ENCODE measurements at regions not wholly inside any gene's neighbourhood (a gene's known extent, or its start where the extent isn't known, plus 50 kb on each side); places are given as distances from the start of the nearest gene placed in this dataset.

DNA sequence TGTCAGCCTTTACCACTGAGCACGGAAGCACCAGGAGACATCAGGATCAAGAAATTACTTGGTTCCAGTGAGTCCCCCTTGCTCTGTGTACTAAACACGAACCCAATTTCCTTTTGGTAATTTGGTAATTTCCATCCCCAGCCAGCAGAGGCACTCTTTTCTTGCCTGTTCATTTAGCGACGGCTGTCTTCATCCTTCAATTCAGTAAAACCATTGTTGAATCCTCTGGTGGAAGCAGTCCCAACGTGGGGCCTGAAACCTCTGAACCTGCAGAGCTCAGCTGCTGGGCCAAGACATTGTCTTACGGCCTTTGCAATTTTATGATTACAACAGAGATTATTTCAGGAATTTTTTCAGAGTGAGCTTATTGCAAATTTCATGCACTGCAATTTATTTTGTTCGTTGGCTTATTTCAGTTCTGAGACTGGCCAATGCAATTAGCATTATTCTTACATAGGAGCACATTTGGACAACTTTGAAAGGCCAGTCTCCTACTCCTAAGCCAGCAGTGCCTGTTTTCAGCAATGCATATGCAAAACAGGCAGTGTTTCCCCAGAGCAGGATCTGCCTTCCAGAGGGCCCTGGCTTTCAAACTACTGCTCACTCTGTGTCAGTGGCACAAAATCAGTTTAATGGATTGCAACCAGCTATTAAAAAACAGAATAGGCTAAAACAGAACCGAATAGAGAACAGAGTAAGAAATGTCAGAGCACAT, 372.9 kb upstream of the TMEM132C start:
- H3K4me3 ChIP-seq (ENCODE audit: low read length in 2 of 2), result no peak overlapping the region
- 68% methylated on average over 8 of the region's 8 CpGs for WGBS
- no peak for DNase-seq (ENCODE audit: low read depth in 6 of 9, low spot score in 9 of 9)
- no peaks in the 10 kb centered on the region for H3K9me3 ChIP-seq (ENCODE audit: control insufficient read depth in 2 of 2, insufficient read depth in 1 of 2, low read length in 1 of 2)
- H3K27me3 ChIP-seq (ENCODE audit: control insufficient read depth in 2 of 2, insufficient read depth in 1 of 2, low read length in 1 of 2), result no peaks in the 10 kb centered on the region
- H3K4me1 ChIP-seq (ENCODE audit: control insufficient read depth in 2 of 2, insufficient read depth in 2 of 2, low read length in 2 of 2), result no peaks in the 10 kb centered on the region
- no peak overlapping the region for H3K27ac ChIP-seq (ENCODE audit: low read depth in 1 of 2, low read length in 1 of 2)
- no peaks in the 10 kb centered on the region for H3K36me3 ChIP-seq (ENCODE audit: control insufficient read depth in 2 of 2, insufficient read depth in 2 of 2, low read length in 1 of 2)

GRCh38 chr12:127896661-127897060, 370.3 kb upstream of the TMEM132C start:
- no peak overlapping the region for H3K4me3 ChIP-seq (ENCODE audit: low read length in 2 of 2)
- no peak overlapping the region for H3K27ac ChIP-seq (ENCODE audit: low read depth in 1 of 2, low read length in 1 of 2)
- no peak for DNase-seq (ENCODE audit: low read depth in 6 of 9, low spot score in 9 of 9)
- no peaks in the 10 kb centered on the region for H3K4me1 ChIP-seq (ENCODE audit: control insufficient read depth in 2 of 2, insufficient read depth in 2 of 2, low read length in 2 of 2)
- H3K36me3 ChIP-seq (ENCODE audit: control insufficient read depth in 2 of 2, insufficient read depth in 2 of 2, low read length in 1 of 2), result no peaks in the 10 kb centered on the region
- H3K9me3 ChIP-seq (ENCODE audit: control insufficient read depth in 2 of 2, insufficient read depth in 1 of 2, low read length in 1 of 2), result no peaks in the 10 kb centered on the region
- WGBS, result 88% methylated on average over 4 of the region's 4 CpGs
- no peaks in the 10 kb centered on the region for H3K27me3 ChIP-seq (ENCODE audit: control insufficient read depth in 2 of 2, insufficient read depth in 1 of 2, low read length in 1 of 2)

DNA sequence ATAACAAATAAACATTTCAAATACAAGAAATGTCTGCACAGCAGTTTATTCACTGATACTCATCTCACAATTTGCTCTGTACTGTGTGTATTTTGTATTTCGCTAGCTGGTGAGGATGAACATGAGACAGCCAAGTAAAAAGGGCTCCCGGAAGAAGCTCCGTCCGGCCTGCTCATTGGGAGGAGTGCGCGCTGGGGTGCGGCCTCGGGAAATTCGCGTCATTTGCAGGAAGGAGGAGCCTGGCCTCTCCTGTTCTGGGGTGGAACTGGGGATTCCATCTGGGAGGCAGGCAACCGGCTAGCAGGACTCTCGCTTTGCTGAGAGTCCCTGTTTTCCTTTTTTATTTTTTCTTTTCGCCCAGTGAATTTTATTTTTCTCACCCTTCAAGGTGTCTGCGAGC, 368.4 kb upstream of the TMEM132C start:
- no peak for DNase-seq (ENCODE audit: low read depth in 6 of 9, low spot score in 9 of 9)
- Histone ChIP-seq H3K4me1 (ENCODE audit: control insufficient read depth in 2 of 2, insufficient read depth in 2 of 2, low read length in 2 of 2) (no peaks in the 10 kb centered on the region), H3K9me3 (ENCODE audit: control insufficient read depth in 2 of 2, insufficient read depth in 1 of 2, low read length in 1 of 2) (no peaks in the 10 kb centered on the region), H3K27me3 (ENCODE audit: control insufficient read depth in 2 of 2, insufficient read depth in 1 of 2, low read length in 1 of 2) (no peaks in the 10 kb centered on the region), H3K27ac (ENCODE audit: low read depth in 1 of 2, low read length in 1 of 2) (no peak overlapping the region), H3K36me3 (ENCODE audit: control insufficient read depth in 2 of 2, insufficient read depth in 2 of 2, low read length in 1 of 2) (no peaks in the 10 kb centered on the region), H3K4me3 (ENCODE audit: low read length in 2 of 2) (no peak overlapping the region)
- 97% methylated on average over 14 of the region's 14 CpGs for WGBS

- Histone ChIP-seq H3K27ac (ENCODE audit: low read depth in 1 of 2, low read length in 1 of 2) (no peak overlapping the region), H3K27me3 (ENCODE audit: control insufficient read depth in 2 of 2, insufficient read depth in 1 of 2, low read length in 1 of 2) (no peaks in the 10 kb centered on the region), H3K36me3 (ENCODE audit: control insufficient read depth in 2 of 2, insufficient read depth in 2 of 2, low read length in 1 of 2) (no peaks in the 10 kb centered on the region), H3K9me3 (ENCODE audit: control insufficient read depth in 2 of 2, insufficient read depth in 1 of 2, low read length in 1 of 2) (no peaks in the 10 kb centered on the region), H3K4me3 (ENCODE audit: low read length in 2 of 2) (no peak overlapping the region), H3K4me1 (ENCODE audit: control insufficient read depth in 2 of 2, insufficient read depth in 2 of 2, low read length in 2 of 2) (no peaks in the 10 kb centered on the region)
- WGBS, result 10% methylated on average over 5 of the region's 5 CpGs
- DNase-seq (ENCODE audit: low read depth in 6 of 9, low spot score in 9 of 9), result no peak
Observed at GRCh38 chr12:127899971-127900370, 367.0 kb upstream of the TMEM132C start.

- 39% methylated on average over 5 of the region's 5 CpGs for WGBS
- H3K27ac ChIP-seq (ENCODE audit: low read depth in 1 of 2, low read length in 1 of 2), result no peak overlapping the region
- no peaks in the 10 kb centered on the region for H3K36me3 ChIP-seq (ENCODE audit: control insufficient read depth in 2 of 2, insufficient read depth in 2 of 2, low read length in 1 of 2)
- no peaks in the 10 kb centered on the region for H3K4me1 ChIP-seq (ENCODE audit: control insufficient read depth in 2 of 2, insufficient read depth in 2 of 2, low read length in 2 of 2)
- H3K27me3 ChIP-seq (ENCODE audit: control insufficient read depth in 2 of 2, insufficient read depth in 1 of 2, low read length in 1 of 2), result no peaks in the 10 kb centered on the region
- H3K9me3 ChIP-seq (ENCODE audit: control insufficient read depth in 2 of 2, insufficient read depth in 1 of 2, low read length in 1 of 2), result no peaks in the 10 kb centered on the region
- no peak for DNase-seq (ENCODE audit: low read depth in 6 of 9, low spot score in 9 of 9)
- H3K4me3 ChIP-seq (ENCODE audit: low read length in 2 of 2), result no peak overlapping the region
Observed at GRCh38 chr12:127900386-127900785, 366.6 kb upstream of the TMEM132C start.

GRCh38 chr12:127903146-127903545, 363.8 kb upstream of the TMEM132C start:
- H3K4me1 ChIP-seq (ENCODE audit: control insufficient read depth in 2 of 2, insufficient read depth in 2 of 2, low read length in 2 of 2), result no peaks in the 10 kb centered on the region
- no peaks in the 10 kb centered on the region for H3K36me3 ChIP-seq (ENCODE audit: control insufficient read depth in 2 of 2, insufficient read depth in 2 of 2, low read length in 1 of 2)
- H3K27me3 ChIP-seq (ENCODE audit: control insufficient read depth in 2 of 2, insufficient read depth in 1 of 2, low read length in 1 of 2), result no peaks in the 10 kb centered on the region
- H3K4me3 ChIP-seq (ENCODE audit: low read length in 2 of 2), result no peak overlapping the region
- 70% methylated on average over 5 of the region's 5 CpGs for whole genome bisulfite sequencing
- H3K9me3 ChIP-seq (ENCODE audit: control insufficient read depth in 2 of 2, insufficient read depth in 1 of 2, low read length in 1 of 2), result no peaks in the 10 kb centered on the region
- no peak for DNase-seq (ENCODE audit: low read depth in 6 of 9, low spot score in 9 of 9)
- no peak overlapping the region for H3K27ac ChIP-seq (ENCODE audit: low read depth in 1 of 2, low read length in 1 of 2)

DNA sequence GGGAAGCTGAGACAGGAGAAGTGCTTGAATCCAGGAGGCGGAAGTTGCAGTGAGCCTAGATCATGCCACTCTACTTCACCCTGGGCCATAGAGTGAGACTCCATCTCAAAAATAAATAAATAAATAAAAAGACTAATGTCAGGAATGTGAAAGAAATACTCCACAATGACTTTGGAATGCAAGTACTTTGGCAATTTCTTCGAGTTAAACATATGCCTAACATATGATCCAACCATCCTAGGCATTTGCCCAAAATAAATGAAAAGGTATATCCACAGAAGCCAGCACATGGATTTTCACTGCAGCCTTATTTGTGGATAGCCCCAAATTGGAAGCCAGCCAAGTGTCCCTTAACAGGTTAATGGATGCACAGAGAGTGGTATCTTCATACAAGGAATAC, 357.9 kb upstream of the TMEM132C start:
- DNase-seq (ENCODE audit: low read depth in 6 of 9, low spot score in 9 of 9), result no peak
- Histone ChIP-seq H3K4me1 (ENCODE audit: control insufficient read depth in 2 of 2, insufficient read depth in 2 of 2, low read length in 2 of 2) (no peaks in the 10 kb centered on the region), H3K4me3 (ENCODE audit: low read length in 2 of 2) (no peak overlapping the region), H3K9me3 (ENCODE audit: control insufficient read depth in 2 of 2, insufficient read depth in 1 of 2, low read length in 1 of 2) (no peaks in the 10 kb centered on the region), H3K27me3 (ENCODE audit: control insufficient read depth in 2 of 2, insufficient read depth in 1 of 2, low read length in 1 of 2) (no peaks in the 10 kb centered on the region), H3K27ac (ENCODE audit: low read depth in 1 of 2, low read length in 1 of 2) (no peak overlapping the region), H3K36me3 (ENCODE audit: control insufficient read depth in 2 of 2, insufficient read depth in 2 of 2, low read length in 1 of 2) (no peaks in the 10 kb centered on the region)
- 89% methylated on average over 2 of the region's 2 CpGs for WGBS

GRCh38 chr12:127911291-127911690, 355.7 kb upstream of the TMEM132C start:
- Histone ChIP-seq H3K4me3 (ENCODE audit: low read length in 2 of 2) (no peak overlapping the region), H3K36me3 (ENCODE audit: control insufficient read depth in 2 of 2, insufficient read depth in 2 of 2, low read length in 1 of 2) (no peaks in the 10 kb centered on the region), H3K27me3 (ENCODE audit: control insufficient read depth in 2 of 2, insufficient read depth in 1 of 2, low read length in 1 of 2) (no peaks in the 10 kb centered on the region), H3K4me1 (ENCODE audit: control insufficient read depth in 2 of 2, insufficient read depth in 2 of 2, low read length in 2 of 2) (no peaks in the 10 kb centered on the region), H3K27ac (ENCODE audit: low read depth in 1 of 2, low read length in 1 of 2) (no peak overlapping the region), H3K9me3 (ENCODE audit: control insufficient read depth in 2 of 2, insufficient read depth in 1 of 2, low read length in 1 of 2) (no peaks in the 10 kb centered on the region)
- no peak for DNase-seq (ENCODE audit: low read depth in 6 of 9, low spot score in 9 of 9)
- WGBS, result 23% methylated on average over 5 of the region's 5 CpGs

DNA sequence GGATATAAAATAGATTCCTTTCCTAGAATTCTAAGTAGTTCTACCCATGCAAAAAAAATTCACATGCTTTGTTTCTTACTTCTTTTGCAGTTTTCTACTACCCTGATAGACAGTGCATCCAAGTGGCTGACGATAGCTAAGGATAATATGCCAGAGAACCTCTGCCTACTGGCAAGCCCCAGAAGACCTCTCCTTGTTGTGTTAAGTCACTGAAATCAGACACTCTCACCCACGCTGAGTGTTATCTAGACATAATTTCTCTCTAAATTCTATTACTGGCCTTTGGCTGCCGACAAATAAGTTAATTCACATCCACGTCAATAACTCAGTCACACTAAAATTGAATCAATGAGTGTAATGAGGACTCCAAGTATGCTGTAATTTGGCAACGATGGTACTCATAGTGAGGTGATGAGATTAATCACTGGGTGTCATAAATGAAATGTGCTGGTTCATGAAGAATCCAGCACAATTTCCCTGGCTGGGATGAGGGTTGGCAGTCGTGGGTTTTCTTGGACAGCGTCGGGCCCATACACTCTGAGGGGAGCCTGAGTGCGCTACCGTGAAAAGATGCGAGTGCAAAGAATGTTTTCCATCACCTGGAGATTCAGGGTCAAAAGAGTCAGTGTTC, 354.8 kb upstream of the TMEM132C start:
- Histone ChIP-seq H3K4me3 (ENCODE audit: low read length in 2 of 2) (no peak overlapping the region), H3K9me3 (ENCODE audit: control insufficient read depth in 2 of 2, insufficient read depth in 1 of 2, low read length in 1 of 2) (no peaks in the 10 kb centered on the region), H3K36me3 (ENCODE audit: control insufficient read depth in 2 of 2, insufficient read depth in 2 of 2, low read length in 1 of 2) (no peaks in the 10 kb centered on the region), H3K27me3 (ENCODE audit: control insufficient read depth in 2 of 2, insufficient read depth in 1 of 2, low read length in 1 of 2) (no peaks in the 10 kb centered on the region), H3K4me1 (ENCODE audit: control insufficient read depth in 2 of 2, insufficient read depth in 2 of 2, low read length in 2 of 2) (no peaks in the 10 kb centered on the region), H3K27ac (ENCODE audit: low read depth in 1 of 2, low read length in 1 of 2) (no peak overlapping the region)
- 93% methylated on average over 11 of the region's 11 CpGs for WGBS
- no peak for DNase-seq (ENCODE audit: low read depth in 6 of 9, low spot score in 9 of 9)
